HG03108 (cell line): ENCODE measurements at regions not wholly inside any gene's neighbourhood (a gene's known extent, or its start where the extent isn't known, plus 50 kb on each side); places are given as distances from the start of the nearest gene placed in this dataset.
"Not testable (repeated sequence)": the region's sequence is repeated elsewhere in the genome, so short reads cannot be mapped to it uniquely, and the experiment has no call there.

Experiments
- ATAC-seq: cut with Tn5 transposase; IDR thresholded peaks from one replicate; pipeline ENCODE4 v1.9.1; 2021; ENCODE audit warnings: moderate library complexity; ENCODE audit not compliant: unreplicated experiment

DNA sequence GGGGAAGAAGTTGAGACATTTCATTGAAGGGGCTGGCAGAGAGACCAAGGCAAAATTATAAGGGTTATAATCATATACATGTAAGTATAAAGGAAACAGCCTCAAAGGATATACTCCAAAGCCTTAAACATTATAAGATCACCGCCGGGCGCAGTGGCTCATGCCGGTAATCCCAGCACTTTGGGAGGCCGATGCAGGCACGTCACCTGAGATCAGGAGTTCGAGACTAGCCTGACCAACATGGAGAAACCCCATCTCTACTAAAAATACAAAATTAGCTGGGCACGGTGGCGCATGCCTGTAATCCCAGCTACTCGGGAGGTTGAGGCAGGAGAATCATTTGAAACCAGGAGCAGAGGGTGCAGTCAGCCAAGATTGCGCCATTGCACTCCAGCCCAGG, 1227.0 kb upstream of the NRXN1 start:
- ATAC-seq: not testable (repeated sequence)

DNA sequence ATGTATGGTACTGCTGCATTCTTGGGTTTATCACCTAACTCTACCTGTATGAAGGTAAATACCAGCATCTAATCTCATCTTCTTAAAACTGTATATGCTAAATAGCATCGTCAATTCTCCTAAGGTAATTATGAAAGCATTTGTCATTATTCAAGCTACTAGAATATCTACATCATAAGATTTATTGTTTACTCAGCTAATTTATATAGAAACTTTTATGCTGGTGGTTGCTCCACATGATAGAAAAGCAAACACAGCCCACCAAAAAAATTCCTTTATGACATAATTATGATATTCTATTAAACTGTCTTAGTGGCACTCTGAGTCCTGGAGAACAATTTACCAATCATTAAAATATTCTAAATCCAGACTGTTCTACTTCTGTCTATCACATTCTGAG, 1226.1 kb upstream of the NRXN1 start:
- no peak for ATAC-seq

DNA sequence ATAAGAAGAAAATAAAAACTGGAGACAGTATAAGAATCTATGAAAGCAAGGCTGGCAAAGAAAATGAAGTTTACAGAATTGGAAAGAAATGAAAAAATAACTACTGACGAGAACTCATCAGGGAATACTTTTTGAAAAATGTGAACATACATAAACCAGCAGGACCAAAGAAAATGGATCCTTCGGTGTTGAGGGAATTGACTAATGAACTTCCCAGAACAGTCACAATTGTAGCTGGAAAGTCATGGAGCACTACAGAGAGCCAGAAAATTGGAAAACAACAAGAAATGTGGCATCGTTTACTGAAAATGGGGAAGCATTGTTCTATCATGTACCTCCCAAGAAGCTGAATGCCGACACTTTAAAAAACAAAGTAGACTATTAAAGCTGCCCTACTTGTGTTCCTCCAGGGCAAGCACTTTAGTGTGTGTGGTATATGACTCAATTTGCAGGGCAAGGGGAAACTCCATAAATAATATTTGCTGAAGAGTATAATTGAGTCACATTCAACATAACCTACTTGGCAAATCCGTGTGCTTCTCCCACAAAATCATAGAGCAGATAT, 1221.6 kb upstream of the NRXN1 start:
- ATAC-seq: no peak

DNA sequence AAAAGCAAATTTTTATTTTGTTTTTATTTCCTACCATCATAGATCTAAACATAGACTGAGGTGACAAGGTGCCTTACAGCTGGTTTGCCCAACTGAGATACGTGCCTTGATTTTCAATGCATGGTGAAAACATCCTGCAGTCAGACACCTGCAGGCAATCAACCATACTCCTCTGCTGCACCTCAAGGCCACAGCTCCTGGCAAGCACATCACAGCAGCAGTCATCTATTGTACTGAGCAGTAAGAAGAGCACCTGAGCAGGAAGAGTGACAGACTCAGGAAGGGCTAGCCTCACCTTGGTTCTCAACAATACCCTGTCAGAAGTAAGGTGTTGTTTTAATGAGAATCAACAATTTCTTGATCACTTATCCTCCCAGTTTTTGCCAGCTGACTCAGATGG, 1206.8 kb upstream of the NRXN1 start:
- no peak for ATAC-seq

DNA sequence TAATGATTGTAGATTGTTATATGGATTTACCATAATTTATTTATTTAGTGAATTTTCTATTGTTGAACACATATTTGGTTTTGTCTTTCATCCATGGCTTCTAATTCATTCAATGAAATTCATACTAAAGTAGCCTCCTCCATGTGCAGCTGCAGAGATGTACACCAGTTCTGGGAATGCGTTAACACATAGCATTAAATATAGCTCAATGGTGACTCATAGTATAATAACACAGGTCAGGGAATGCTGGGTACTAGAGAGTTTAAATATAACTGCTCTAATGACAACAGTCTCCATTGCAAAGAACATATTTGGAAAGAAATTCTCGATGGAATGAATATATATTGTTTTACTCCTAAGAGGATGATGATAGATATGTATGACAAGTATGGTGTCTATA, 1190.2 kb upstream of the NRXN1 start:
- no peak for ATAC-seq

DNA sequence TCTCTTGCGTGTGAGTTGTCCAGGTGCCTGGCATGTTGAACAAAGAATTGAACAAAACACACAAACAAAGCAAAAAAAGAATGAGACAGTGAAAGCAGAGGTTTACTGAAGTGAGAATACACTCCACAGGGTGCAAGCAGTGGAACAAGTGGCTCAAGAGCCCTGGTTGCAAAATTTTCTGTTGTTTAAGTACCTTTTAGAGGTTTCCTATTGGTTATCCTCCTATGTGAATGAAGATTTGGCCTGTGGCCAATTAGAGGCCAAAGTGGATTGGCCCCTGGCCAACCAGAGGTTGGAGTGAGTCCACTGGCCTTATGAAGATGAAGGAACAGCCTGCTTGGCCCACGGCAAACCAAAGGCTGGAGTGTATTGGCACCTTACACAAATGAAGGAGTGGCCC, 1188.5 kb upstream of the NRXN1 start:
- no peak for ATAC-seq

DNA sequence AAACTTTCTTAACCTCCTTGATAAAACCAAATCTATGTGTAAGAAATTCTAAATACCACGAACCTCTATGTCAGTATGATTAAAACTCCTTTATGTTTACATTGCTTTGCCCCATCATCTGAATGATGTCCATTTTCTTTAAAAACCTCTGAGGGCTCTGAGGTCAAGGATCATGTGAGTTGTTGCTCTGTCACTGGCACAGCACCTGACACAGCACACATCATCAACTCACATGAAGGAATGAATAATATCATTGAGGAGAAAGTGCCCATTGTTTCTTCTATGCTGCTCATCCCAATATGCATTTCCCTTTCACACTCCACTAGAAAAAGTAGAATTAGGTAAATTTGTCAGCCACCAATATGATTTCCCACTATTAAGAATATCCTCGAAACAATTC, 1178.7 kb upstream of the NRXN1 start:
- ATAC-seq: no peak

DNA sequence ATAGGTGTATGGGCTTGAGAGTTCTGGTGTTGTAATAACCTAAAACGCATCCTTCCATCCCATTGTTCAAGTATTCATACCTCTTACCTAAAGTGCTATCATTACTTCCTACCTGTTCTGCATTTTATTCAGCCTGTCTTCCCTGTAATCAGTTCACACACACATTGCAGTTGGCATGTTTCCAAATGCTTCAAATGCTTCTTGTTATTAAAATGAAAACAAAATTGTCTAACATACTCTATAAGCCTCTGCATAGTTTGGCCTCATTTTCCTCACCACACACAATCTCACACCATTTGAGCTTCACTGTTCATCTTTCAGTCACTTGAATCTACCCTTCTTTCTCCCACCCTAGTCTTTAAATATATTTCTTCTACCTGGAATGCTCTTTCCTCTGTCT, 1178.2 kb upstream of the NRXN1 start:
- ATAC-seq: no peak

DNA sequence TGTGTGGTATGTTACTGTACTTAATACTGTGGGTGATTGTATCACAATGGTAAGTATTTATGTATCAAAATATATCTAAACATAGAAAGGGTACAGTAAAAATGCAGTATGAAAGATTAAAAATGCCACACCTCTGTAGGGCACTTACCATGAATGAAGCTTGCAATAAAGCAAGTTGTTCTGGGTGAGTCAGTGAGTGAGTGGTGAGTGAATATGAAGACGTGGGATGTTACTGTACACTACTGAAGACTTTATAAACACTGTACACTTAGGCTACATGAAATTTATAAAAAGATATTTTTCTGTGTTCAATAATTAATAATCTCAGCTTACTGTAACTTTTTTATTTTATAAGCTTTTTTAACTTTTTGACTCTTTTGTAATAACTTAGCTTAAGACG, 1162.4 kb upstream of the NRXN1 start:
- no peak for ATAC-seq

DNA sequence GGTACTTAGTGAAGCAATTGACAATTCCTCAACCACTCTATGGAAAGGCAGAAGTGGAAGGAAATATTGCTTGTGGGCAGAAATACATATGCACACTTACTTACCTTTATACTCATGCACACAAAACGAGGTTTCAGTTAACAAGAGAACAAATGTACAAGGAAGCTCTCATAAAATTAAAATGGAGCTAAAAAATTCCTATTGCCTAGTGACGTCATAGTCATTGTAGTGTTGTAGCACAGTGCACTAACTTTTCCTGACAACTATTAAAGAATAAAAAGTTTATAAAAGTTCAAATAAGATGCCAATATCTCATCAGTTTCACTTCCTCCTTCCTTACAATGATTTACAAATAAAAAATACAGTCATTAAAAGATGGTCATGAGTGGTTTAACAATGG, 1161.9 kb upstream of the NRXN1 start:
- ATAC-seq: no peak

DNA sequence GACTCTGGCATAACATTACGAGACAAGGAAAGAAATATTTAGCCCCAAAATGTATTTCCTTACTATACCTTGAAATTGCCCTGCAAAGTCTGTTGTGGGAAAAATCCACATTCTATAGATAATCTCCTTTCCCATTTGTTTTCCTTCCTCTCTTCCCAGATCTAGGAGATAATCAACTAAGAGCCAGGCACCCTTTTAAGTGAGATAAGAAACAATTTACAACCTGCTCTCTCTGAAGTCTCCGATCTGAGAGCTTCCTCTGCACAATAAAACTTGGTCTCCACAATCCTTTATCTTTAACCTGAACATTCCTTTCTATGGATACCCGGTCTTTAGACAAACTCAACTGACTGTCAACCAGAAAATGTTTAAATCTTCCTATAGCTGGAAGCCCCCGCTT, 1160.7 kb upstream of the NRXN1 start:
- ATAC-seq: no peak

DNA sequence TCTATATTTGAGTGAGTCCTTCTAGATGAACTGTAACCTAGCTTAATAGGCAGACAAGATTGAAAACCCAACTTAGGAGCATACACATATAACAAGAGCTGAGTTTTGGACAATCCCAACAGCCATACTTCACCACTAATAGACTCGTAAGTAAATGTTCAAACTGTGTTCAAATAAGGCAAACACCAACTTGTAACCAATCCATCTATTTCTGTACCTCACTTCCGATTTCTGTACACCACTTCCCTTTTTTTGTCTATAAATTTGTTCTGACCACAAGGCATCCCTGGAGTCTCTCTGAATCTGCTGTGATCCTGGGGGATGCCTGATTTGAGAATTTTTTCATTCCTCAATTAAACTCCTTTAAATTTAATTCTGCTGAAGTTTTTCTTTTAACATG, 1149.1 kb upstream of the NRXN1 start:
- no peak for ATAC-seq

DNA sequence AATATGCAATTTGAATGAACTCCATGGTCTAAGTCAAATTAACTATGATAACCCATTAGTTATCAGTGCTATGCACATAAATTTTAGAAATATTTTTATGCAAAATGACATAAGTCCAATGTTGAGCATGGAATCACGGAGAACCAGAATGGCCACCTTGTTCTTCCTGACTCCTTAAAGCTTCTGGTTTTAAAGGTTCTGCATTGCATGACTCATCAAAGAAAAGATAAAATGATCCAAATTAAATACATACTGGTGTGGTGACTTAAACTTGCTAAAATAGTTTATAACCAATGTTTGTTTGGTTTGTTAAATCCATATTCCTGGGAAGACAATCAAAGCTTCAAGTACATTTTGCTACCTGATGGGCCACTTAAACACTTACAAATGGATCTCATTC, 1146.9 kb upstream of the NRXN1 start:
- no peak for ATAC-seq

DNA sequence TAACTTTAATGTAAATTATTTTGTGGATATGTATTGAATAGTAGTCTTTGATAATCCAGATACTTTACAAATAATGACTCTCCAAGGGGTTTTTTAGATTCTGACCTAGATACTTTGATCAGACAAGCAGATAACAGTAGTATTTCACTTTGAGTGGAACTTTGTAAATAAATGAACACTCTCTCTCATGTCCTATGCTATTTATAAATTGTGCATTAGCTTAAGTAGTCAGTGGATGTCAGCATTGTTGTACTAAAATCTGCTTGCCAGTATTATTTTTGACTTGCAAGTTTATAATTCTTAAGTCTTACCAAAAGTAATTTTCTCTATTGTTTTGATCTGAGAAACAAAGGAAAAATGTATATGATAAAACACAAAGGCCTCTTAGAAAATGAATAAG, 1113.1 kb upstream of the NRXN1 start:
- no peak for ATAC-seq

DNA sequence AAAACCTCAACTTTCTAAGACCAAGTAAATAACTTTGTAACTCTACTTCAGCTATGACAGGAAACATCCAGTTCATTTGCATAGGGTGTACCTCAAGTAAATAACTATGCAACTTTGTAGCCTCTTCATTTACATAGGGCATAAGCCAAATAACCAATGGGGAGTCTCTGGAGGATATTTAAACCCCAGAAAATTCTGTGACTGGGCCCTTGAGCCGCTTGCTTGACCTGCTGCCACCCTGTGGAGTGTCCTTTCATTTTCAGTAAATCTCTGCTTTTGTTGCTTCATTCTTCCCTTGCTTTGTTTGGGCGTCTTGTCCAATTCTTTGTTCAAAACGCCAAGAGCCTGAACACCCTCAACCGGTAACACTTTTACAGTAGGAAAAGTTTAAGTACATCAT, 1112.7 kb upstream of the NRXN1 start:
- ATAC-seq: no peak

DNA sequence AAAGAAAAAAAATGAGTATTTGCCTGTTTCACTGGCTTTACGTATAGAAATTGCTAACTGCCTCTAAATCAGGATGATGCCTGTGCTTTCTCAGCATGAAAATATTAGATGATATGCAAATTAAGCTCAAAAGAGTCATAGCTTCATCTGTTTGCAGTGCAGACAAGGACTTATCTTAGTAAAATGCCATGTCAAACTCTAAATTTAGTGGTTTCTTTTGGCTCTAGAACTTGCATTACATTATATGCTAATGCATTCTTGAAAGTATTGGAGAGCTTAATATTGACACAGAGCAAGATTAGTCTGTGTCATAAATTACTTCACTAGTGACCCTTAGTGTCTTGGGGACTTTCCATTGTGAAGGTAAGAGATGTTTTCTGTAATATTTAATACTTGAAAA, 1109.1 kb upstream of the NRXN1 start:
- no peak for ATAC-seq

DNA sequence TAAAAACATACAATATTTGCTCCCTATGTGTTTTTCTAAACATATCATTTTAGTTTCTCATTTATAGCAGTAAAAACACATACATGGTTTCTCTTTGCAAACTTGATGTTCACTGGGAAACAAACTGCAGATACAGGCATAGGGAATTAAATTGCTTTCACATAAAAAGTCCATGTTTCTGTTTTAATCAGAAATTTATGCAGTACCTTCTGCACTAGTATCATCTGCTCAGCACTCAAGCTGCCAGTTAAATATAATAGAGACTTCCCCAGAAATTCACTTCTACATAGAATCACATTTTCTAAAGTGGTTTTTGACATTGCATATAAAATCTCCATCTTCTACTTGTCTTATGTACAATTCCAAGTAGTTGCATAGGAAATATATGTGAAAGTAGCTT, 1107.3 kb upstream of the NRXN1 start:
- no peak for ATAC-seq

DNA sequence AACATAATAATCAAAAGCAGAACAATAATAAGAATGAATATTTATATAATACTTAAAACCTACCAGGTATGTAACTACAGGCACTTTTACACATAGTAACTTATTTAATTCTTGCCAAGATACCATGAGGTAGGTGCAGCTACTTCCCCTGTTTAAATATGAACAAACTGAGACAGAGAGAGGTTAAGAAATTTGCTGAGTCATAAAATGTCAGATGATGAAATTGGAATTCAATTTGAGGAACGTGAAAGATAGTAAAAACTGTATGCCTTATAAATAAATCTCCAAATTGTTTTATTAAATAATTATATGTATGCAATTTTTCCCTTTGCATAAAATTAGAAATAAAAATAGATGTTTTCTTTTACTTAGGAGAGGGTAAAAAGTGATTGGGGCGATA, 1103.3 kb upstream of the NRXN1 start:
- no peak for ATAC-seq

DNA sequence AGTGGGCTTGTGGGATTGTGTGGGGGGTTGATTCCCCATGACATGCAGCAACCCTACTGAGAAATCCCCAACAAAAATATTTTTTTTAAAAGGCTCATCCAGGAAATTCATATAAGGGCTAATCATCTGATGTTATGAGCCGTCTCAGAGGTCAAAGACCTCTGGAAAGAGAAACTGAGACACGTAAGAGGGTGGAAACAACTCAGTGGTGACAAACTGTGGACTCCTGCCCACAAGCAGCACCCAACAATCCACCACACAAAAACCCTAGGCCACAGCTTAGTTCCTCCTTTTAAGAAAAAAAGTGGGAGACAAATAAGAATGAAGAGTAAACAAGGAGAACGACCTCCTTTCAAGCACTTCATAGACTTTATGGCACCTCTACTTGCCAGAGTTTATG, 1096.1 kb upstream of the NRXN1 start:
- ATAC-seq: no peak

DNA sequence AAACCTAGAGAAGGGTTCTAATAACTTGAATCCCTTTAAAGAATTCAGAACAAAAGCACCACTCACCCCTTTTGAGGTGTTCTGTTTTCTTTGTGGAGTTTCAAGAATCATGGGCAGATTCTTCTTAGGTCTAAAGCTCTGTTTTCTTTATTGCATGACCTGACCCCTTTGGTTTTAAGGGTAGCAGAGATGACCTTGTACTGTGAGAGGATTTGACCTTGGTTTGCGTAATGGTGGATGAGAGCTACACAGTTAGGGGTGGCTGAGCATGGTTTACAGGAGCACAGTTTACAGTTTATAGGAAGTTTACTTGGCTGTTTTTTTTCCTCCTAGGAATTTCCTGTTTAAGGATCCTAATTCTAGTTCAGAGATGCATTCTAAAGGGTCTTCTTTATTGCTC, 1095.6 kb upstream of the NRXN1 start:
- no peak for ATAC-seq

DNA sequence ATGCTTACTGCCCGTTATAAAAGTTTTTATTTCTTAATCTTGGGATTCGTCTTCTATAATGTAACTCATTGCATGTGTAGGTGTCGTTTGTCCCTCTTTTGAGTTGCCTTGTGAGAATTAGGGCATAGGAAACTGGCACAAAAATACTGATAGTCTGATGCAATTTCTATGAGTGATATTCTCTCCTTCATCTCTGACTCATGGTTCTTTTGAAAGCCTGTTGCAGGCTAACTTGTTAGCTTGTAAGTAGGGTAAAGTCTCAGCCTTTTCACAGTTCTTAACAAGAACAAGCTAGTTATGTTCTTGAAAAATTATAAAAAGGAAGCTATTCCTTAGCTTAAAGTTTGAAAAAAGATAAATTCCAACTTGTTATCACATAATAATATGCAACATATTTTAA, 1085.4 kb upstream of the NRXN1 start:
- ATAC-seq: no peak

DNA sequence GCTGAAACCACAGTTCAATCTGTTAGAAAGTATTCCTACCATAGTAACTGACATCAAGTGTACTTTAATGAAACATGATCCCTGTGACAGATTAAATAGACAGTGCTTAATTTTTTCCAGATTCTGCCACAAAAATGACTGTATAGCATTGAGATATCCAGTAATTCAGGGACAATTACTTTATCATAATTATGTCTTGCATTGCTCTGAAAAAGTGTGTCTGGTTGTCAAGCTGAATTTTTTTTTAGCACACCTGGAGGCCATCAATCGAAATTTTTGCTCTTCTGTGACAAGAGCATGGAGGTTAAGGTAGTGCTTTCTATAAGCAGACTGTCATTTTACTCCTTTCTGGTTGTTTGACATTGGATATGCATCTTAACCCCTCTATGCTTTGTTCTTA, 1083.8 kb upstream of the NRXN1 start:
- no peak for ATAC-seq

DNA sequence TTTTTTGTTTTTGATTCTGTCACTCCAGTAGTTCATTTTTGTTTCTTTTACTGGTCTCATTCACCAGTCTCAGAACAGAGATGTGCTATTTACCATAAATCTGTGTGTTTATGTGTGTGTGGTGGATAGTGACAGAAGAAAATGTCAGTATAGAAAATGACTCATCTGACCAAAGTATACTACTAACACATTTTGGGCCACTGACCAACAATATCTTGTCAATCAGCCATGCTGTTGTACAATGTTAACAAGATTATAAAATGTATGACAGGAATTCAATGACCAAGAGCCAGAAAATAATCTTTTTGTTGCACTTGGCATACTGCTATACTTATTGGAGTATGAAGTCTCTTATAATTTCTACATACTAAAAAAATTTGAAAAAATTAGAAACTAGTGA, 1081.4 kb upstream of the NRXN1 start:
- no peak for ATAC-seq

DNA sequence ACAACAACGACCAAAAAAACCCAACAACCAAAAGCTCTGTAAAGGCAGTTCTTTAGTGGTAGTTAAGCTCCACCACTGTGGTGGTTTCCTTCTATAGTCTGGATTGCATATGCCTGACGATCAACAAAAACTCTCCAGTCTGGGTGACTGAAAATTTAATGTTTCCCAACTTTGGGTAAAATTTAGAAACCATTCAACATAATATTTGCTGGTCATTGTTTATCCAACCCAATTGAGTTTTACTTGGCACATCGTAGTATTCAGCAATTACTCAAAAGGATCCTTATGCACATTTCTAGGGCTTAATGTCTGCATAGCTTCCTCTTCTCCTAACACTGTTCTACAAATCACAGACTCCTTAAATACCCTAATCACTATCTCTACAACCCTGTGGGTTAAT, 1080.2 kb upstream of the NRXN1 start:
- no peak for ATAC-seq
